ENCODE measurements at regions not wholly inside any gene's neighbourhood (a gene's known extent, or its start where the extent isn't known, plus 50 kb on each side); places are given as distances from the start of the nearest gene placed in this dataset.

GRCh38 chr2:43133708-43134570 is 92.5 kb downstream of the ZFP36L2 start:
- no peak for TF ChIP-seq CTCF (conservative IDR thresholded peaks at IDR 0.05; ENCODE audit: low read depth, low read length)
- H3K4me3 ChIP-seq (ENCODE audit: low read depth, low read length): no peak overlapping the region
- no peak for DNase-seq (ENCODE audit: low read depth)

DNA sequence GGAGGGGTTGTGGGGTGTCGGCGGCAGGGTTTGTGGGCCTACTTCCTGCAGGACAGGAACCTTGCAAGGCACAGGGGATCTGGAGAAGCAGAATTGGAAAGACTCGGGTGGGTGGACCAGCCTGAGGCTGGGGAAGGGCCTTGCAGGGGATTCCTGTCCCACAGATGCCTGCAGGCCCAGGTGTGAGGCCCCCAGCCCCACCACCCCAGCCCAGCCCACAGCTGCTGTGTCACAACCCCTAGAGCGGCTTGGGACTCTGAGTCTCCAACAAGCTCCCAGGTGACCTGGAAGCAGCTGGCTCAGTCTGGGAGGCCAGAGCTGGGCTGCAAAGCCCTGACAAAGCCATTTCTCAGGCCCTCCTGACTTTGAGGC is 93.1 kb downstream of the ZFP36L2 start:
- TF ChIP-seq CTCF (conservative IDR thresholded peaks at IDR 0.05; ENCODE audit: low read depth, low read length): no peak
- DNase-seq (ENCODE audit: low read depth): no peak
- H3K4me3 ChIP-seq (ENCODE audit: low read depth, low read length): no peak overlapping the region

- no peak overlapping the region for H3K4me3 ChIP-seq (ENCODE audit: low read depth, low read length)
- no peak for DNase-seq (ENCODE audit: low read depth)
- no peak for TF ChIP-seq CTCF (conservative IDR thresholded peaks at IDR 0.05; ENCODE audit: low read depth, low read length)
These were observed 93.6 kb downstream of the ZFP36L2 start for GRCh38 chr2:43132683-43133301.

DNA sequence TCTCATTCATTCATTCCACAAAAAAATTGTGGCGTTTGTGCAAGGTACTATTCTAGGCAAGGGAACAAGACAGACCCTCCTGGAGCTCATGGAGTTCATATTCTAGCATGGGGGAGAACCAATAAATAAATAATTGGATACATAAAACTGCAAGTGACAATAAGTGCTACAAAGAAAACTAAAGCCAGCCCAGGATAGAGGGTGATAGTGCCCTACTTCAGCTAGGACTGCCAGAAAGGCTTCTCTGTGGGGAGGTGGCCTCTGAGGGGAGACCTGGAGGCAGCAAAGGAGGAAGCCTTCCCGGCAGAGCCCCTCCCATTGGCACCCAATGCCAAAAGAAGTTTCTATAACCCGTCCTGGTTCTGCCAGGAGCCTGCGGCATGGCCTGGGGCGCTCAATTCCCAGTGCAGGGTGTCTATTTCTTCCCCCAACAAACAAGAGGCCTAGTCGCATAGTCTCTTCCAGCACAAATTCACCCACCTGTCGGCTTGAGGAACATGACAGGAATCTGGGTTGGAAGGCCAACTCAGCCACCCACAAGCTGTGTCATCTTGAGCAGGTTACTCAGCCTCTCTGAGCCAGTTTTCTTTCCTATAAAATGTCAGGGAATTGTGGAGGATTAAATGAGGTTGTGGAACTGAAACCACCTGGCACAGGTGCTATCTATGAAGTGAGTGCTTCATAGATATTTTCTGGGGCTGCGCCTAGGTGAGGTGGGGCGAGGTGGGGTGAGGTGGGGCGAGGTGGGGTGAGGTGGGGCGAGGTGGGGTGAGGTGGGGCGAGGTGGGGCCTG is 94.3 kb downstream of the ZFP36L2 start:
- TF ChIP-seq CTCF (conservative IDR thresholded peaks at IDR 0.05; ENCODE audit: low read depth, low read length): no peak
- DNase-seq (ENCODE audit: low read depth): no peak
- H3K4me3 ChIP-seq (ENCODE audit: low read depth, low read length): no peak overlapping the region

GRCh38 chr2:43131051-43131889 is 95.1 kb downstream of the ZFP36L2 start:
- peak; percentile 88 for DNase-seq (ENCODE audit: low read depth)
- H3K4me3 ChIP-seq (ENCODE audit: low read depth, low read length): no peak overlapping the region
- TF ChIP-seq CTCF (conservative IDR thresholded peaks at IDR 0.05; ENCODE audit: low read depth, low read length): peak; percentile 60

DNA sequence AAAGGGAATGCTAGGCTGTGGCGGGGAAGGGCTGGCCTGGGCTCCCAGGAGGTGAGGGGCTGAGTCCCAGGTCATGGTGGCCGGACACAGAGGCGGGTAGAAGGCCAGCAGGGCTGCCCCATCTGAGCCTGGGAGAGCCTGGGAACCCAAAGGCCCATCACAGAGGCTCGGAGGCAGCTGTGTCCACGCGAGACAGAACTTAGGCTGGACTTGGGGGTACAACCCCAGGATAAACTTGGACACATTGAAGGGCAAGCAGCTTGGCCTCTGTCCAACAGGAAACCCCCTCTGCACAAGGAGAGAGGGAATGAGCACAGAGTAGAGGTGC is 95.9 kb downstream of the ZFP36L2 start:
- TF ChIP-seq CTCF (conservative IDR thresholded peaks at IDR 0.05; ENCODE audit: low read depth, low read length): no peak
- no peak overlapping the region for H3K4me3 ChIP-seq (ENCODE audit: low read depth, low read length)
- DNase-seq (ENCODE audit: low read depth): no peak

All from choroid plexus epithelial cell (primary cell).